ENCODE measurements at regions not wholly inside any gene's neighbourhood (a gene's known extent, or its start where the extent isn't known, plus 50 kb on each side); places are given as distances from the start of the nearest gene placed in this dataset.
"Not testable (repeated sequence)": the region's sequence is repeated elsewhere in the genome, so short reads cannot be mapped to it uniquely, and the experiment has no call there.

- no peak for DNase-seq
Measured at GRCh38 chr2:150370561-150370960, 116.9 kb downstream of the RND3 start.

GRCh38 chr2:150369862-150370261 is 117.6 kb downstream of the RND3 start:
- no peak for DNase-seq

- no peak for DNase-seq
Measured at GRCh38 chr2:150358468-150358807, 129.0 kb downstream of the RND3 start.

GRCh38 chr2:150357770-150358467 is 129.5 kb downstream of the RND3 start:
- no peak for DNase-seq

- DNase-seq: no peak
Measured at GRCh38 chr2:150355440-150355839, 132.0 kb downstream of the RND3 start.

- DNase-seq: no peak
Measured at GRCh38 chr2:150353376-150353775, 134.1 kb downstream of the RND3 start.

GRCh38 chr2:150351922-150352321 is 135.5 kb downstream of the RND3 start:
- no peak for DNase-seq

GRCh38 chr2:150350500-150350899 is 137.0 kb downstream of the RND3 start:
- DNase-seq: no peak

GRCh38 chr2:150346806-150347205 is 140.7 kb downstream of the RND3 start:
- DNase-seq: no peak

- no peak for DNase-seq
Measured at GRCh38 chr2:150341982-150342680, 145.3 kb downstream of the RND3 start.

GRCh38 chr2:150339951-150340350 is 147.5 kb downstream of the RND3 start:
- no peak for DNase-seq

GRCh38 chr2:150339282-150339681 is 148.2 kb downstream of the RND3 start:
- DNase-seq: peak; percentile 7

- DNase-seq: no peak
Measured at GRCh38 chr2:150335596-150335995, 151.9 kb downstream of the RND3 start.

GRCh38 chr2:150332383-150332782 is 155.1 kb downstream of the RND3 start:
- DNase-seq: no peak

GRCh38 chr2:150327564-150328489 is 159.6 kb downstream of the RND3 start:
- DNase-seq: no peak

- no peak for DNase-seq
Measured at GRCh38 chr2:150325656-150326314, 161.7 kb downstream of the RND3 start.

- DNase-seq: not testable (repeated sequence)
Measured at GRCh38 chr2:150323071-150323470, 164.4 kb downstream of the RND3 start.

- no peak for DNase-seq
Measured at GRCh38 chr2:150320608-150321007, 166.9 kb downstream of the RND3 start.

GRCh38 chr2:150319658-150320555 is 167.6 kb downstream of the RND3 start:
- DNase-seq: no peak

- DNase-seq: no peak
Measured at GRCh38 chr2:150319085-150319484, 168.4 kb downstream of the RND3 start.

GRCh38 chr2:150312271-150312670 is 175.2 kb downstream of the RND3 start:
- DNase-seq: no peak
